ENCODE measurements at regions not wholly inside any gene's neighbourhood (a gene's known extent, or its start where the extent isn't known, plus 50 kb on each side); places are given as distances from the start of the nearest gene placed in this dataset.

- DNase-seq = no peak
- ATAC-seq = no peak
- no peak overlapping the region for H3K27ac Mint-ChIP-seq
- no peaks in the 10 kb centered on the region for H3K4me1 Mint-ChIP-seq
- H3K36me3 Mint-ChIP-seq (ENCODE audit: low read depth) = no peaks in the 10 kb centered on the region
- H3K4me3 Mint-ChIP-seq = no peak overlapping the region
- H3K9me3 ChIP-seq (ENCODE audit: control insufficient read depth, low read length, poor library complexity, severe bottlenecking) = no peaks in the 10 kb centered on the region
- H3K27me3 Mint-ChIP-seq = no peaks in the 10 kb centered on the region
Observed at GRCh38 chr2:146777181-146777580, 1067.6 kb upstream of the ACVR2A start.

GRCh38 chr2:146776596-146776995 lies 1068.2 kb upstream of the ACVR2A start:
- ATAC-seq (no peak), DNase-seq (no peak)
- Mint-ChIP-seq H3K36me3 (ENCODE audit: low read depth) (no peaks in the 10 kb centered on the region), H3K4me1 (no peaks in the 10 kb centered on the region), H3K4me3 (no peak overlapping the region), H3K27ac (no peak overlapping the region), H3K27me3 (no peaks in the 10 kb centered on the region)
- H3K9me3 ChIP-seq (ENCODE audit: control insufficient read depth, low read length, poor library complexity, severe bottlenecking) = no peaks in the 10 kb centered on the region

- H3K27me3 Mint-ChIP-seq = no peaks in the 10 kb centered on the region
- DNase-seq = no peak
Observed at GRCh38 chr2:146771531-146771930, 1073.3 kb upstream of the ACVR2A start.

GRCh38 chr2:146764301-146764700 lies 1080.5 kb upstream of the ACVR2A start:
- H3K27ac Mint-ChIP-seq = no peak overlapping the region
- no peaks in the 10 kb centered on the region for H3K9me3 ChIP-seq (ENCODE audit: control insufficient read depth, low read length, poor library complexity, severe bottlenecking)
- DNase-seq (no peak), ATAC-seq (no peak)
- H3K4me3 Mint-ChIP-seq = no peak overlapping the region
- H3K36me3 Mint-ChIP-seq (ENCODE audit: low read depth) = no peaks in the 10 kb centered on the region
- H3K27me3 Mint-ChIP-seq = no peaks in the 10 kb centered on the region
- H3K4me1 Mint-ChIP-seq = no peaks in the 10 kb centered on the region

More at GRCh38 chr2:146771531-146771930, 1073.3 kb upstream of the ACVR2A start:
- H3K9me3 ChIP-seq (ENCODE audit: control insufficient read depth, low read length, poor library complexity, severe bottlenecking) = no peaks in the 10 kb centered on the region
- Mint-ChIP-seq H3K4me3 (no peak overlapping the region), H3K4me1 (no peaks in the 10 kb centered on the region), H3K36me3 (ENCODE audit: low read depth) (no peaks in the 10 kb centered on the region), H3K27ac (no peak overlapping the region)
- ATAC-seq = no peak

GRCh38 chr2:146762786-146763185 lies 1082.0 kb upstream of the ACVR2A start:
- H3K36me3 Mint-ChIP-seq (ENCODE audit: low read depth) = no peaks in the 10 kb centered on the region
- no peak for DNase-seq
- H3K4me1 Mint-ChIP-seq = no peaks in the 10 kb centered on the region
- no peak overlapping the region for H3K4me3 Mint-ChIP-seq
- H3K9me3 ChIP-seq (ENCODE audit: control insufficient read depth, low read length, poor library complexity, severe bottlenecking) = no peaks in the 10 kb centered on the region
- H3K27ac Mint-ChIP-seq = no peak overlapping the region
- no peaks in the 10 kb centered on the region for H3K27me3 Mint-ChIP-seq
- ATAC-seq = no peak

- no peaks in the 10 kb centered on the region for H3K4me1 Mint-ChIP-seq
- no peak for DNase-seq
- ATAC-seq = no peak
Observed at GRCh38 chr2:146754606-146755005, 1090.2 kb upstream of the ACVR2A start.

GRCh38 chr2:146748046-146748445 lies 1096.8 kb upstream of the ACVR2A start:
- Mint-ChIP-seq H3K27ac (no peak overlapping the region), H3K4me3 (no peak overlapping the region), H3K36me3 (ENCODE audit: low read depth) (no peaks in the 10 kb centered on the region), H3K27me3 (peaks cover 6% of the 10 kb centered on the region), H3K4me1 (no peaks in the 10 kb centered on the region)
- ATAC-seq = no peak
- no peaks in the 10 kb centered on the region for H3K9me3 ChIP-seq (ENCODE audit: control insufficient read depth, low read length, poor library complexity, severe bottlenecking)
- DNase-seq = no peak

More at GRCh38 chr2:146754606-146755005, 1090.2 kb upstream of the ACVR2A start:
- Mint-ChIP-seq H3K27ac (no peak overlapping the region), H3K36me3 (ENCODE audit: low read depth) (no peaks in the 10 kb centered on the region), H3K4me3 (no peak overlapping the region), H3K27me3 (no peaks in the 10 kb centered on the region)
- H3K9me3 ChIP-seq (ENCODE audit: control insufficient read depth, low read length, poor library complexity, severe bottlenecking) = no peaks in the 10 kb centered on the region

- ATAC-seq (no peak), DNase-seq (no peak)
Observed at GRCh38 chr2:146741260-146741659, 1103.6 kb upstream of the ACVR2A start.

GRCh38 chr2:146734821-146735190 lies 1110.0 kb upstream of the ACVR2A start:
- no peak for ATAC-seq
- H3K4me3 Mint-ChIP-seq = no peak overlapping the region
- H3K36me3 Mint-ChIP-seq (ENCODE audit: low read depth) = no peaks in the 10 kb centered on the region
- H3K27me3 Mint-ChIP-seq = peaks cover 8% of the 10 kb centered on the region
- H3K4me1 Mint-ChIP-seq = peaks cover 2% of the 10 kb centered on the region
- H3K9me3 ChIP-seq (ENCODE audit: control insufficient read depth, low read length, poor library complexity, severe bottlenecking) = no peaks in the 10 kb centered on the region
- no peak for DNase-seq
- no peak overlapping the region for H3K27ac Mint-ChIP-seq

More at GRCh38 chr2:146741260-146741659, 1103.6 kb upstream of the ACVR2A start:
- H3K4me3 Mint-ChIP-seq = no peak overlapping the region
- H3K4me1 Mint-ChIP-seq = peaks cover 2% of the 10 kb centered on the region
- no peaks in the 10 kb centered on the region for H3K36me3 Mint-ChIP-seq (ENCODE audit: low read depth)
- H3K9me3 ChIP-seq (ENCODE audit: control insufficient read depth, low read length, poor library complexity, severe bottlenecking) = no peaks in the 10 kb centered on the region
- peaks cover 20% of the 10 kb centered on the region for H3K27me3 Mint-ChIP-seq
- no peak overlapping the region for H3K27ac Mint-ChIP-seq

- ATAC-seq (no peak), DNase-seq (no peak)
- no peaks in the 10 kb centered on the region for H3K36me3 Mint-ChIP-seq (ENCODE audit: low read depth)
- H3K27me3 Mint-ChIP-seq = peaks cover 8% of the 10 kb centered on the region
- peaks cover 2% of the 10 kb centered on the region for H3K4me1 Mint-ChIP-seq
- H3K27ac Mint-ChIP-seq = no peak overlapping the region
- H3K4me3 Mint-ChIP-seq = no peak overlapping the region
- no peaks in the 10 kb centered on the region for H3K9me3 ChIP-seq (ENCODE audit: control insufficient read depth, low read length, poor library complexity, severe bottlenecking)
Observed at GRCh38 chr2:146734042-146734820, 1110.6 kb upstream of the ACVR2A start.

- no peak for ATAC-seq
- H3K9me3 ChIP-seq (ENCODE audit: control insufficient read depth, low read length, poor library complexity, severe bottlenecking) = no peaks in the 10 kb centered on the region
- Mint-ChIP-seq H3K27ac (no peak overlapping the region), H3K36me3 (ENCODE audit: low read depth) (no peaks in the 10 kb centered on the region), H3K4me1 (no peaks in the 10 kb centered on the region), H3K27me3 (no peaks in the 10 kb centered on the region), H3K4me3 (no peak overlapping the region)
- DNase-seq = no peak
Observed at GRCh38 chr2:146730882-146731281, 1113.9 kb upstream of the ACVR2A start.

- H3K36me3 Mint-ChIP-seq (ENCODE audit: low read depth) = no peaks in the 10 kb centered on the region
- DNase-seq (no peak), ATAC-seq (no peak)
- H3K4me3 Mint-ChIP-seq = no peak overlapping the region
- no peaks in the 10 kb centered on the region for H3K9me3 ChIP-seq (ENCODE audit: control insufficient read depth, low read length, poor library complexity, severe bottlenecking)
- no peaks in the 10 kb centered on the region for H3K4me1 Mint-ChIP-seq
- peaks cover 5% of the 10 kb centered on the region for H3K27me3 Mint-ChIP-seq
- H3K27ac Mint-ChIP-seq = no peak overlapping the region
Observed at GRCh38 chr2:146721486-146721885, 1123.3 kb upstream of the ACVR2A start.

- no peak for ATAC-seq
- Mint-ChIP-seq H3K4me1 (no peaks in the 10 kb centered on the region), H3K4me3 (no peak overlapping the region), H3K36me3 (ENCODE audit: low read depth) (no peaks in the 10 kb centered on the region), H3K27me3 (peaks cover 5% of the 10 kb centered on the region), H3K27ac (no peak overlapping the region)
- H3K9me3 ChIP-seq (ENCODE audit: control insufficient read depth, low read length, poor library complexity, severe bottlenecking) = no peaks in the 10 kb centered on the region
- DNase-seq = no peak
Observed at GRCh38 chr2:146720170-146720569, 1124.7 kb upstream of the ACVR2A start.

GRCh38 chr2:146716591-146716990 lies 1128.2 kb upstream of the ACVR2A start:
- Mint-ChIP-seq H3K27me3 (peaks cover 5% of the 10 kb centered on the region), H3K4me3 (no peak overlapping the region), H3K36me3 (ENCODE audit: low read depth) (no peaks in the 10 kb centered on the region), H3K4me1 (no peaks in the 10 kb centered on the region), H3K27ac (no peak overlapping the region)
- ATAC-seq (no peak), DNase-seq (no peak)
- H3K9me3 ChIP-seq (ENCODE audit: control insufficient read depth, low read length, poor library complexity, severe bottlenecking) = no peaks in the 10 kb centered on the region
